ENCODE measurements at regions not wholly inside any gene's neighbourhood (a gene's known extent, or its start where the extent isn't known, plus 50 kb on each side); places are given as distances from the start of the nearest gene placed in this dataset.

GRCh38 chr11:43234881-43235280, 76.9 kb upstream of the API5 start:
- H2AK5ac ChIP-seq (ENCODE audit: low read length), result no peak overlapping the region
- H3K4me3 ChIP-seq (ENCODE audit: low read length), result no peak overlapping the region
- H3K79me2 ChIP-seq (ENCODE audit: control insufficient read depth, insufficient read depth, low read length), result no peaks in the 10 kb centered on the region
- H4K5ac ChIP-seq (ENCODE audit: low read length), result no peak overlapping the region
- H4K8ac ChIP-seq (ENCODE audit: low read depth, low read length), result no peak overlapping the region
- H3K4me2 ChIP-seq (ENCODE audit: low read length), result no peak overlapping the region
- DNase-seq, result no peak
- no CpG with 5 or more reads among the region's 3 CpGs for WGBS (ENCODE audit: extremely low coverage, insufficient coverage, low lambda C conversion rate)
- no peak overlapping the region for H2BK120ac ChIP-seq (ENCODE audit: low read depth, low read length)
- H3K4me1 ChIP-seq (ENCODE audit: control insufficient read depth, low read depth, low read length), result no peaks in the 10 kb centered on the region
- no peak overlapping the region for H3K56ac ChIP-seq (ENCODE audit: low read length)
- no peak overlapping the region for H3K4ac ChIP-seq (ENCODE audit: low read depth, low read length)
- no peak overlapping the region for H3K9ac ChIP-seq (ENCODE audit: low read length)
- H3K23ac ChIP-seq (ENCODE audit: low read length), result no peak overlapping the region
- H3K79me1 ChIP-seq (ENCODE audit: low read length), result no peaks in the 10 kb centered on the region
- no peak overlapping the region for H2BK15ac ChIP-seq (replicated peaks; ENCODE audit: low read depth)
- H3K27ac ChIP-seq (ENCODE audit: low read depth, low read length), result no peak overlapping the region
- no peak overlapping the region for H2BK5ac ChIP-seq (ENCODE audit: low read length)
- no peak overlapping the region for H3K18ac ChIP-seq (ENCODE audit: low read length)
- no peaks in the 10 kb centered on the region for H3K27me3 ChIP-seq (ENCODE audit: insufficient read depth, low read length, poor library complexity)
- no peaks in the 10 kb centered on the region for H3K36me3 ChIP-seq (ENCODE audit: control insufficient read depth, insufficient read depth, low read length)

GRCh38 chr11:43238341-43238740, 73.5 kb upstream of the API5 start:
- no peak overlapping the region for H3K4me2 ChIP-seq (ENCODE audit: low read length)
- H3K27ac ChIP-seq (ENCODE audit: low read depth, low read length), result no peak overlapping the region
- H3K56ac ChIP-seq (ENCODE audit: low read length), result no peak overlapping the region
- no peaks in the 10 kb centered on the region for H3K36me3 ChIP-seq (ENCODE audit: control insufficient read depth, insufficient read depth, low read length)
- H2BK15ac ChIP-seq (replicated peaks; ENCODE audit: low read depth), result no peak overlapping the region
- H2AK5ac ChIP-seq (ENCODE audit: low read length), result no peak overlapping the region
- DNase-seq, result no peak
- H3K79me2 ChIP-seq (ENCODE audit: control insufficient read depth, insufficient read depth, low read length), result no peaks in the 10 kb centered on the region
- H3K23ac ChIP-seq (ENCODE audit: low read length), result no peak overlapping the region
- no peak overlapping the region for H3K4ac ChIP-seq (ENCODE audit: low read depth, low read length)
- no peak overlapping the region for H4K5ac ChIP-seq (ENCODE audit: low read length)
- H2BK120ac ChIP-seq (ENCODE audit: low read depth, low read length), result no peak overlapping the region
- H2BK5ac ChIP-seq (ENCODE audit: low read length), result no peak overlapping the region
- no peaks in the 10 kb centered on the region for H3K27me3 ChIP-seq (ENCODE audit: insufficient read depth, low read length, poor library complexity)
- no peaks in the 10 kb centered on the region for H3K4me1 ChIP-seq (ENCODE audit: control insufficient read depth, low read depth, low read length)
- H3K9ac ChIP-seq (ENCODE audit: low read length), result no peak overlapping the region
- H4K8ac ChIP-seq (ENCODE audit: low read depth, low read length), result no peak overlapping the region
- WGBS (ENCODE audit: extremely low coverage, insufficient coverage, low lambda C conversion rate), result no CpG with 5 or more reads among the region's 3 CpGs
- H3K4me3 ChIP-seq (ENCODE audit: low read length), result no peak overlapping the region
- H3K18ac ChIP-seq (ENCODE audit: low read length), result no peak overlapping the region
- no peaks in the 10 kb centered on the region for H3K79me1 ChIP-seq (ENCODE audit: low read length)

GRCh38 chr11:43239791-43240190, 72.0 kb upstream of the API5 start:
- Histone ChIP-seq H2BK15ac (replicated peaks; ENCODE audit: low read depth) (no peak overlapping the region), H2BK120ac (ENCODE audit: low read depth, low read length) (no peak overlapping the region), H3K18ac (ENCODE audit: low read length) (no peak overlapping the region), H3K4ac (ENCODE audit: low read depth, low read length) (no peak overlapping the region), H2AK5ac (ENCODE audit: low read length) (no peak overlapping the region), H3K23ac (ENCODE audit: low read length) (no peak overlapping the region), H3K4me3 (ENCODE audit: low read length) (no peak overlapping the region), H3K4me1 (ENCODE audit: control insufficient read depth, low read depth, low read length) (no peaks in the 10 kb centered on the region), H4K5ac (ENCODE audit: low read length) (no peak overlapping the region), H3K27ac (ENCODE audit: low read depth, low read length) (no peak overlapping the region), H3K79me1 (ENCODE audit: low read length) (no peaks in the 10 kb centered on the region), H3K9ac (ENCODE audit: low read length) (no peak overlapping the region), H3K4me2 (ENCODE audit: low read length) (no peak overlapping the region), H2BK5ac (ENCODE audit: low read length) (no peak overlapping the region), H4K8ac (ENCODE audit: low read depth, low read length) (no peak overlapping the region), H3K56ac (ENCODE audit: low read length) (no peak overlapping the region), H3K36me3 (ENCODE audit: control insufficient read depth, insufficient read depth, low read length) (no peaks in the 10 kb centered on the region), H3K79me2 (ENCODE audit: control insufficient read depth, insufficient read depth, low read length) (no peaks in the 10 kb centered on the region), H3K27me3 (ENCODE audit: insufficient read depth, low read length, poor library complexity) (no peaks in the 10 kb centered on the region)
- no peak for DNase-seq
- WGBS (ENCODE audit: extremely low coverage, insufficient coverage, low lambda C conversion rate), result no CpG with 5 or more reads among the region's 3 CpGs

- H3K36me3 ChIP-seq (ENCODE audit: control insufficient read depth, insufficient read depth, low read length), result no peaks in the 10 kb centered on the region
- no peak overlapping the region for H2BK5ac ChIP-seq (ENCODE audit: low read length)
These were observed 69.4 kb upstream of the API5 start for GRCh38 chr11:43242401-43242800.

GRCh38 chr11:43243927-43244326, 67.9 kb upstream of the API5 start:
- H3K4me2 ChIP-seq (ENCODE audit: low read length), result no peak overlapping the region
- H3K23ac ChIP-seq (ENCODE audit: low read length), result no peak overlapping the region
- WGBS (ENCODE audit: extremely low coverage, insufficient coverage, low lambda C conversion rate), result no CpG with 5 or more reads among the region's 3 CpGs

More at GRCh38 chr11:43242401-43242800, 69.4 kb upstream of the API5 start:
- no peak overlapping the region for H3K4me2 ChIP-seq (ENCODE audit: low read length)
- no peak overlapping the region for H3K56ac ChIP-seq (ENCODE audit: low read length)
- no peak overlapping the region for H4K5ac ChIP-seq (ENCODE audit: low read length)
- WGBS (ENCODE audit: extremely low coverage, insufficient coverage, low lambda C conversion rate), result no CpG with 5 or more reads among the region's 1 CpG
- H3K79me2 ChIP-seq (ENCODE audit: control insufficient read depth, insufficient read depth, low read length), result no peaks in the 10 kb centered on the region
- H3K4me3 ChIP-seq (ENCODE audit: low read length), result no peak overlapping the region
- no peak overlapping the region for H3K4ac ChIP-seq (ENCODE audit: low read depth, low read length)
- H3K27ac ChIP-seq (ENCODE audit: low read depth, low read length), result no peak overlapping the region
- no peak overlapping the region for H3K23ac ChIP-seq (ENCODE audit: low read length)
- H3K79me1 ChIP-seq (ENCODE audit: low read length), result no peaks in the 10 kb centered on the region
- H3K27me3 ChIP-seq (ENCODE audit: insufficient read depth, low read length, poor library complexity), result no peaks in the 10 kb centered on the region
- H3K9ac ChIP-seq (ENCODE audit: low read length), result no peak overlapping the region
- H2BK15ac ChIP-seq (replicated peaks; ENCODE audit: low read depth), result no peak overlapping the region
- no peak for DNase-seq
- no peak overlapping the region for H4K8ac ChIP-seq (ENCODE audit: low read depth, low read length)
- no peak overlapping the region for H2AK5ac ChIP-seq (ENCODE audit: low read length)
- no peak overlapping the region for H2BK120ac ChIP-seq (ENCODE audit: low read depth, low read length)
- no peaks in the 10 kb centered on the region for H3K4me1 ChIP-seq (ENCODE audit: control insufficient read depth, low read depth, low read length)
- no peak overlapping the region for H3K18ac ChIP-seq (ENCODE audit: low read length)

GRCh38 chr11:43245466-43245865, 66.3 kb upstream of the API5 start:
- no peak overlapping the region for H4K5ac ChIP-seq (ENCODE audit: low read length)
- H3K4ac ChIP-seq (ENCODE audit: low read depth, low read length), result no peak overlapping the region
- WGBS (ENCODE audit: extremely low coverage, insufficient coverage, low lambda C conversion rate), result no CpG with 5 or more reads among the region's 4 CpGs
- no peaks in the 10 kb centered on the region for H3K79me2 ChIP-seq (ENCODE audit: control insufficient read depth, insufficient read depth, low read length)
- no peaks in the 10 kb centered on the region for H3K36me3 ChIP-seq (ENCODE audit: control insufficient read depth, insufficient read depth, low read length)
- no peaks in the 10 kb centered on the region for H3K27me3 ChIP-seq (ENCODE audit: insufficient read depth, low read length, poor library complexity)
- H3K18ac ChIP-seq (ENCODE audit: low read length), result no peak overlapping the region
- no peak overlapping the region for H3K4me3 ChIP-seq (ENCODE audit: low read length)
- no peak overlapping the region for H3K56ac ChIP-seq (ENCODE audit: low read length)
- H3K79me1 ChIP-seq (ENCODE audit: low read length), result no peaks in the 10 kb centered on the region
- H4K8ac ChIP-seq (ENCODE audit: low read depth, low read length), result no peak overlapping the region
- H2AK5ac ChIP-seq (ENCODE audit: low read length), result no peak overlapping the region
- no peaks in the 10 kb centered on the region for H3K4me1 ChIP-seq (ENCODE audit: control insufficient read depth, low read depth, low read length)
- no peak overlapping the region for H3K4me2 ChIP-seq (ENCODE audit: low read length)
- no peak overlapping the region for H2BK120ac ChIP-seq (ENCODE audit: low read depth, low read length)
- H3K23ac ChIP-seq (ENCODE audit: low read length), result no peak overlapping the region
- no peak for DNase-seq
- no peak overlapping the region for H3K27ac ChIP-seq (ENCODE audit: low read depth, low read length)
- H2BK15ac ChIP-seq (replicated peaks; ENCODE audit: low read depth), result no peak overlapping the region
- H3K9ac ChIP-seq (ENCODE audit: low read length), result no peak overlapping the region
- H2BK5ac ChIP-seq (ENCODE audit: low read length), result no peak overlapping the region

More at GRCh38 chr11:43243927-43244326, 67.9 kb upstream of the API5 start:
- no peaks in the 10 kb centered on the region for H3K79me2 ChIP-seq (ENCODE audit: control insufficient read depth, insufficient read depth, low read length)
- peak; percentile 7 for DNase-seq
- no peak overlapping the region for H3K9ac ChIP-seq (ENCODE audit: low read length)
- no peak overlapping the region for H2AK5ac ChIP-seq (ENCODE audit: low read length)
- H3K4me1 ChIP-seq (ENCODE audit: control insufficient read depth, low read depth, low read length), result no peaks in the 10 kb centered on the region
- H2BK15ac ChIP-seq (replicated peaks; ENCODE audit: low read depth), result no peak overlapping the region
- H3K18ac ChIP-seq (ENCODE audit: low read length), result no peak overlapping the region
- no peak overlapping the region for H3K56ac ChIP-seq (ENCODE audit: low read length)
- no peaks in the 10 kb centered on the region for H3K36me3 ChIP-seq (ENCODE audit: control insufficient read depth, insufficient read depth, low read length)
- H3K79me1 ChIP-seq (ENCODE audit: low read length), result no peaks in the 10 kb centered on the region
- H4K8ac ChIP-seq (ENCODE audit: low read depth, low read length), result no peak overlapping the region
- no peak overlapping the region for H4K5ac ChIP-seq (ENCODE audit: low read length)
- no peak overlapping the region for H2BK120ac ChIP-seq (ENCODE audit: low read depth, low read length)
- H3K27me3 ChIP-seq (ENCODE audit: insufficient read depth, low read length, poor library complexity), result no peaks in the 10 kb centered on the region
- no peak overlapping the region for H2BK5ac ChIP-seq (ENCODE audit: low read length)
- no peak overlapping the region for H3K27ac ChIP-seq (ENCODE audit: low read depth, low read length)
- no peak overlapping the region for H3K4me3 ChIP-seq (ENCODE audit: low read length)
- no peak overlapping the region for H3K4ac ChIP-seq (ENCODE audit: low read depth, low read length)
